NCI-H2081 (cell line): ENCODE measurements at regions not wholly inside any gene's neighbourhood (a gene's known extent, or its start where the extent isn't known, plus 50 kb on each side); places are given as distances from the start of the nearest gene placed in this dataset.
"Not testable (repeated sequence)": the region's sequence is repeated elsewhere in the genome, so short reads cannot be mapped to it uniquely, and the experiment has no call there.

Source experiments
- DNase-seq, 2 experiments: peaks; one replicate each; lab custom pipeline; 2025; lab: John Stamatoyannopoulos, UW

DNA sequence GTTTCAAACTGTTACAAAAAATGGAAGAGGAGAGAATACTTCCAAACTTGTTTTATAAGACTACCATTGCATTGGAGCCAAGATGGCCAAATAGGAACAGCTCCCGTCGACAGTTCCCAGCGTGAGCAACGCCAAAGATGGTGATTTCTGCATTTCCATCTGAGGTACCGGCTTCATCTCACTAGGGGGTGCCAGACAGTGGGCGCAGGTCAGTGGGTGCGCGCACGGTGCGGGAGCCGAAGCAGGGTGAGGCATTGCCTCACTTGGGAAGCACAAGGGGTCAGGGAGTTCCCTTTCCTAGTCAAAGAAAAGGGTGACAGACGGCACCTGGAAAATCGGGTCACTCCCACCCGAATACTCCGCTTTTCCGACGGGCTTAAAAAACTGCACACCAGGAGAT, 149.7 kb upstream of the POF1B start:
- DNase-seq = not testable (repeated sequence)

DNA sequence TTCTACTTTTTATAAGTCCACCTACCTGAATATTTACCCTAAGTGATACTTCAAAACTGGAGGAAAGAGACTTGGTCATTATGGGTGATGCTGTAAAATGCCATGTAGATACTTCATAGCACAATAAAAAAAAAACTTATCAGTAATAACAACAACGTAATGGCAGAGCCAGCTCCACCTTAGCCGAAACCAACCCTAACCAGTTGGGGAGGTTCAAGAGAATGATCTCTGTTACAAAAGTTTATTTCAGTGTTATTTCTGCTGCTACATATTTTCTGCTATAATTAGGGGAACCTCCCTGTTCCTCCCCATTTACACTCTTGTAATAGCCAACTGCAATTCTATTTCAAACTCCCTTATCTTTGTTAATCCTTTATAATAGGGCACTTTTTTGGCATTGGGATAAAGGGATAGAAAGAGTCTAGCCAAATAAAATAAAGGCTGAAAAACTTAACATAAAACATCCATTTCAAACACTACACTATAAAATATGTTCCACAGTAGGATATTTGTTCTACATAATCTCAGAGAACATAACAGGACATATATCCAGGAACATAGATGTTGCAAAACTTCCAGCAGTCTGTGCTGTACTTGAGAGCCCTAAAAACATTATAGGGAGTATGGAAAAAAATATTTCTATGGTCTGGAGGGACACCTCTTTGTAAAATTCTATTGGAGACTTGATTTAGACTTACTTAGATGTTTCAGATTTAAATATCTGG, 138.7 kb upstream of the POF1B start:
- no peak for DNase-seq

DNA sequence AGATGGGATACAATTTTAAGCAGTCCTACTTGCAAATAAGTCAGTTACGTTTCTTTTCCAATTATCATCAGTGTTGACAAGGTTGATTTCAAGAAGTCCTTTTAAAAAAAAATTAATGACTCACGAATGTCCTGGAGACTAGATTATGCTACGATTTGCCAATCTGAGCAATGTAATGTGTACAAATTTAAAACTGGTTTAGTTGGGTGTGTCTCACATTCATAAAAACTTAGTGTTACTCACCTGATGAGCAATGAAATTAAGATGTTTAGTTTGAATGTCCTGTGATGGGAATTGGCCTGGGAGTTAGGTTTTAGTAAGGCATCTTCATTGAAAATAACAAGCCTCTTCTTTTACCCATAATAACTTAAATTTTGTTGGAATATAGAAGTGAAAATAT, 136.7 kb upstream of the POF1B start:
- no peak for DNase-seq

DNA sequence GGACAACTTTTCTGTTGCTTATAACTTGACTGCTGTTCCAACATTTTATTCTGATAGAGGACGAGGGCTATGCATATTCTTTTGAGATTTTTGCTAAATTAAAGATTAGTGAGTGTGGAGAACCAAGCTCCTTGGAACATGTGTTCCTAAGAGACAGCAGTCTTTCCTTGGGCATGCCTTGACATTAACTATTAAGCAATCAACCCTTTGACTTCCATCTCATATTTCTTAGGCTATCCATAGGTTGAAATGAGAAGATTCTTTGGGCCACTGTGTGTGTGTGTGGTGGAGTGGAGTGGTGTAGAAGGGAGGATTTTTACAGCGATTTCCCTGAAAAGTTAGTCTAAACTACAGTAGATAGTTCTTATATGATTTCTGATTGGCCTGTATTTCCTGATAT, 127.4 kb upstream of the POF1B start:
- DNase-seq = no peak

DNA sequence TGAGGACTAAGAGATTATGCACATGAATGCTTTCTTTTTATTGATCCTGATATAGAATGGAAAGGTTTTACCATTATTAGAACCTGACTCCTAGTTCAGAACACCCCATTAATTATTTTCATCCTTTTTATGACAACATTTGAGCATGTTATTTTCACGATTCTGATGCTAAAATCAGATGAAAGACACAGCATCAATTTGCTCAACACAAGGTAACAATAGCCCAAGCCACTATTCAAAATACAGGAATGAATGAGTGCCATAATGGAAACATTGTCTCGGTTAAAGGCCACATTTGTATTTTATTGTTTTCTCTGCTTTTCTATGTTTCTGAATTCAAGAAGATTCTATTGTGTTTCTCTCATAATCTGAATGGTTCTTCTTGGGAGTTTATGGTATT, 126.3 kb upstream of the POF1B start:
- no peak for DNase-seq

DNA sequence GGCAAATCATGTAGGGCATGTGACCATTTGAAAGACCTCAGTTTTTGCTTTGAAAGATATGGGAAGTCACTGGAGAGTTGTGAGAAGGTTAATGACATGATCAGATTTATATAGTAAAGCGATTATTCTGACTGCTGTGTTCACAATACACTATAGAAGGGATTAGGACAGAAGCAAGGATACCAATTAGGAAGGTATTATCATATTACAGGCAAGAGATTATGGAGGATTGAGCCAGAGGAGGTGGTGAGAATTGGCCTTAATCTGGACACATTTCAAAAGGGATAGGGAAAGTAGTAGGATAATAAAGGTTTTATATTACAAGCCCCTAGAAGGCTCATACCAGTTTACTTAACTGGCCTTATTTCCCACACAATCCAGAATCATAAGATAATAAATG, 124.9 kb upstream of the POF1B start:
- DNase-seq = peak in 1 of 2 experiments; percentile 35

DNA sequence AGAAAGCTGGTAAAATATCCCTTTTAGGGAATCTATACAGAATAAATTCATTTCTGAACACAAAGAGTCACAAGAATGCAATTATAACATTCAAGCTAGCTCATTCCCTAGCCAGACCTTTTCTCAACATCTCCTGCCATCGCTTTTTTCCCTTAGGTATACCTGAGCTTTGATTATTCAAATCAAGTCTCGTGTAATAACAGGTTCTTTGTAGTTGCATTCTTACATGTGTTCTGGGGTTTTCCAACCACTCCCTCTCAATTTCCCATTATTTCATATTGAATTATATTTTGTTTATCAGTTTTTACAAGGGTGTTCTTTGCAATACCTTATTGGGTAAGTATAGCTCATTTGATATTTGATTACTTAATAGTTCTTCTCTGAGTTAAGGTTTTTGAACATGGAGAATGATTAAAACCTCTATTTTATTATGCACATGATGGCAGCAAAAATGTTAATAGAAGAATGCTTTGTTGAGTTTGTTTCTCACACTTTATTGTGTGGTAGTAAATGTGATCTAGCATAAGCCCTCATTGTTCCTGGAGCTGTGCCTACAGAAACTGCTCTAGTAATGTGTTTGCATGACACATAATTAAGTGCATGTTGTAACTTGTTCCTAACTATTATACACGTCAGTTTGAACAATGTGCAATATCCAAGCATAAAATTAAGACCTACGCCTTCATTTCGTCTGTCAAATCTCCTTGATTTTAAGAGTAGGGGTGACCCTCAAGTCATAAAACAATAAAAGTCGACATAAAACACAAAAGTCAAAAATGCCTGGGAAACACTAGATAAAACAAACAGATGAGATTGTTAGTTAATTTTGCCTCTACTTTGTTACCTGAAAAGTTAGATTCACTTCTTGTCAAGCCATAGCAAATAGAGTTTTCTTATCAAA, 124.0 kb upstream of the POF1B start:
- peak; percentile 21 to 76 for DNase-seq

DNA sequence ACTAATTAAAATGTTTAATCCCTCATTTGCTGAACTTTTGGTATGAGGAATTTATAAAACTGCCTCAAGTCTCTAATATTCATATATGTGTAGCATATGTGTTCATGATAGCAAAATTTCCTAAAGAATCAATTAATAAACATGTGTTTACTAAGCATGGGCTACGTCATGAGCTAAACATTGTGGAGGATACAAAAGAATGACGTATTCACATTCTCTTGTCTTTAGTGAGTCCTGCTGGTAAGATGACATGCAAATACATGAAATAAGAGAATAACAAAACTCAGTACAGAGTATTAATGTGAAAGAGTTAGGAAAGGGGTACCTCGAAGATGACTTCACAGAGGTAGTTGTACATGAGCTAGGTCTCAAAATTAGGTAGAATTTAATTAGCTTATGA, 121.9 kb upstream of the POF1B start:
- no peak for DNase-seq

DNA sequence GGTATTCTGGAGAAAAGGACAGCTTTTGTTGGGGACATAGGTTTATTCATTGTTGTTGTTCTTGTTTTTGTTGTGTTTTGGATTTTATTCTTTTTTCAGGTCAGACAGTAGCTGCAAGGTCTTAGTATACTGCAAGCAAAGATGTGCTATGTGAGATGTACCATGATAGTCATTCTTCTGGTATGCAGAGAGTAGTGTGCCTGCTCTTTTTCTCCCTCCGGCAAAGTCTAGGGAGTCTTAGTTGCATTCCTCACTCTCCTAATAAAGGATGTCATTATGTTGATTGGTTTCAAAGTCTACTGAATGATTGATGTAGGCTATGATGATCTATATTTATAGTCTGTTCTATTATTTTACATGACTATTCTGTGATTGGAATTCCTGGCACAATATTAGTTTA, 119.9 kb upstream of the POF1B start:
- DNase-seq = no peak

DNA sequence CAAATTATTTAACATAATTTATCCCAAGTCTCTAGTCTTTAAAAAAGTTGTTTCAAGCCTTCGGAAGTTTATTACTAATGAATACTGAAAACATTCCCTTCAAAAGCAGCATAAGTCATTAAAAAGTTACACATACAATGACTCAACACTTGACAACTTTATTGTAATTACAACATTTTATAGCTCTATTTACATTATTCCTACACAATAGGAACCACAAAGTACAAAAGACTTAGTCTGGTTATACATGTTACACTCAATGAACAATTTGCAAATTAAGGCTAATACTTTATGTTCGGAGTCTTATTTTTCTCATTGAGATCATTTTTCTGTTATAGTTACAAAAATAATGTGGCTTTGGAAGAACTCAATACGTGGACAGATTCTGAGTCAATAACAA, 114.4 kb upstream of the POF1B start:
- no peak for DNase-seq

DNA sequence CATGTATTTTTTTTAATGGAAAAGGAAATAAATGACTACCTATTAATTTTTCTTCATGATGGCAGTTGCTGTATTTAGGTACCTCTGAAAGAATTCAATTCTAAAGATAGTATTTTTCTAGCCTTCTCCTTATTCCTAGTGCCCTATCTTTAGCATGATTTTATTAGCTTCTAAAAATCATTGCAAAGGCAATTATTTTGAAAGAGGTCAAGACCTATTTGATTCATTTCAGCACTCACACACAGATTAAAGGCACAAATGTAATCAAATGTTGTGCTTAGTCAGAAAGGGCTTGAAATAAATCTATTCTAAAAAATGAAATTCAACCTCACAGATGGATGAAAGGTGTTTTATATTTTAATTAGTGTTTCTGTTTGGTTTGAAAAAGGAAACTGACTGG, 74.8 kb upstream of the POF1B start:
- no peak for DNase-seq

DNA sequence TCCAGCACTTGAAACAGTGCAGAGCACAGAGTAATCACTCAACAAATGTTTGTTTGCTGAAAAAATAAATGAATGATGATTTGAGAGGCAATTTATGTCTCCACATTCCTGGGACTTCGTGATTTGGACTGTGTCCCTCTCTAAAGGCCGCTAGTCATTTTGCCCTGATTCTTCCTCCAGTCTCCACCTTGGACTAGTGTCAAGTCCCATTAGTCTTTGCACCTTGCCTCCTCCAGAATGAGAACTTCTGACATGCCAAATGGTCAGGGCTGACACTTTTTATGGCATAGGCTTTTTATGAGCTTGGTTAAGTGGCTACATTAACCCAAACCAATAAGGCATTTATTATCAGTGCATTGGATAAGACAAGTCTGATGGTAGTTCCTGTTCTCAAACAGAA, 65.1 kb upstream of the POF1B start:
- no peak for DNase-seq
